GM12878 (cell line): ENCODE measurements at regions not wholly inside any gene's neighbourhood (a gene's known extent, or its start where the extent isn't known, plus 50 kb on each side); places are given as distances from the start of the nearest gene placed in this dataset.

Experiments used
- ATAC-seq: fragments of 200-7000 bp; cut with Tn5 transposase; 3 replicates; pipeline ENCODE4 v1.9.1; 2020; ENCODE audit warnings: mild to moderate bottlenecking, moderate library complexity
- BruUV-seq: library from RNA; stranded (reverse); fragments of 400-500 nt; replicated peaks from 2 replicates; lab custom pipeline; 2021; lab: Mats Ljungman, UMichigan
- CTCF ChIA-PET: fragments of 300-600 bp; sonication (Branson Sonifier 250); formaldehyde crosslinking; extraction: SDS; loops from one replicate; lab custom pipeline; 2021; ENCODE audit warnings: inconsistent platforms; lab: Yijun Ruan, JAX
- POLR2A ChIA-PET: fragments of 350-600 bp; formaldehyde crosslinking; extraction: SDS; loops from one replicate; lab custom pipeline; 2021; ENCODE audit warnings: inconsistent platforms; lab: Charles Lee
- RAD21 ChIA-PET: fragments of 300-600 bp; sonication (Branson Sonifier 250); formaldehyde crosslinking; loops from one replicate; lab custom pipeline; 2023; ENCODE audit warnings: antibody characterized with exemption; ENCODE audit not compliant: unreplicated experiment; lab: Charles Lee
- SMC1A ChIA-PET: fragments of 300-600 bp; sonication (Branson Sonifier 250); formaldehyde crosslinking; loops from one replicate; lab custom pipeline; 2023; ENCODE audit not compliant: unreplicated experiment, uncharacterized antibody; lab: Charles Lee
- DNase-seq: peaks from one replicate; pipeline ENCODE4 v3.0.0-alpha.2; 2011; ENCODE audit warnings: low read depth, low spot score
- FAIRE-seq: peaks from 3 replicates; lab custom pipeline; 2011; peaks lifted over from hg19 to GRCh38; lab: Jason Lieb, UNC
- H2AFZ ChIP-seq: 2 replicates; pipeline ENCODE4 v1.6.0; 2011; ENCODE audit warnings: low read depth, low read length, control low read depth; ENCODE audit not compliant: control insufficient read depth
- H3K27ac ChIP-seq: 2 replicates; pipeline ENCODE4 v1.5.1; 2011; ENCODE audit warnings: control low read depth; ENCODE audit not compliant: control insufficient read depth, insufficient read depth
- H3K27me3 ChIP-seq, 2 experiments: replicated peaks in 1 of 2; 2 replicates each; pipeline versions ENCODE4 v1.6.0 to v1.6.1; 2011; ENCODE audit warnings: low read length in 1 of 2; ENCODE audit not compliant: control insufficient read depth in 2 of 2, insufficient read depth in 2 of 2
- H3K36me3 ChIP-seq, 2 experiments: 2 replicates each; pipeline ENCODE4 v1.5.1; 2011; ENCODE audit warnings: low read length in 1 of 2; ENCODE audit not compliant: control insufficient read depth in 2 of 2, insufficient read depth in 2 of 2
- H3K4me1 ChIP-seq: 2 replicates; pipeline ENCODE4 v1.6.1; 2011; ENCODE audit warnings: mild to moderate bottlenecking, low read length, moderate library complexity, mixed read lengths; ENCODE audit not compliant: control insufficient read depth, insufficient read depth
- H3K4me2 ChIP-seq: 2 replicates; pipeline ENCODE4 v1.6.0; 2011; ENCODE audit warnings: control low read depth; ENCODE audit not compliant: control insufficient read depth, insufficient read depth
- H3K4me3 ChIP-seq: fragments of 200-600 bp; sonication (generic); 2 replicates; pipeline ENCODE4 v1.5.1; 2016
- H3K79me2 ChIP-seq: 2 replicates; pipeline ENCODE4 v1.6.0; 2011; ENCODE audit warnings: low read length; ENCODE audit not compliant: control insufficient read depth, insufficient read depth
- H3K9ac ChIP-seq: 2 replicates; pipeline ENCODE4 v1.8.0; 2011; ENCODE audit warnings: low read length, control low read depth, mixed read lengths; ENCODE audit not compliant: control insufficient read depth, insufficient read depth
- H3K9me3 ChIP-seq: replicated peaks from 3 replicates; pipeline ENCODE4 v1.5.1; 2011; ENCODE audit warnings: mild to moderate bottlenecking, low read length; ENCODE audit not compliant: control insufficient read depth, insufficient read depth
- H4K20me1 ChIP-seq: 2 replicates; pipeline ENCODE4 v1.6.0; 2011; ENCODE audit not compliant: control insufficient read depth, insufficient read depth
- BCLAF1 ChIP-seq: fragments of 450-650 bp; IDR thresholded peaks from 2 replicates; pipeline ENCODE4 v1.6.1; 2017; ENCODE audit warnings: antibody characterized with exemption, mild to moderate bottlenecking, moderate library complexity
- ESRRA ChIP-seq: IDR thresholded peaks from 2 replicates; pipeline ENCODE4 v1.6.1; 2012; ENCODE audit warnings: mild to moderate bottlenecking, low read length, improper control_type of control experiment
- FOS ChIP-seq: IDR thresholded peaks from 3 replicates; pipeline ENCODE4 v1.6.1; 2011; ENCODE audit warnings: borderline replicate concordance; ENCODE audit not compliant: insufficient read length; ENCODE audit errors: extremely low read depth
- HCFC1 ChIP-seq: fragments of 150-350 bp; IDR thresholded peaks from 2 replicates; pipeline ENCODE4 v1.6.1; 2014; ENCODE audit warnings: low read length
- HSF1 ChIP-seq: fragments of 150-350 bp; IDR thresholded peaks from 2 replicates; pipeline ENCODE4 v1.6.1; 2014; ENCODE audit warnings: mild to moderate bottlenecking, low read depth, low read length
- IKZF1 ChIP-seq: fragments of 450-650 bp; conservative IDR thresholded peaks from 2 replicates; pipeline ENCODE4 v1.6.1; 2017; ENCODE audit warnings: antibody characterized with exemption, mild to moderate bottlenecking
- POLR2AphosphoS2 ChIP-seq: IDR thresholded peaks from 2 replicates; pipeline ENCODE4 v1.6.1; 2011; ENCODE audit warnings: low read depth, mild to moderate bottlenecking, low read length, improper control_type of control experiment, moderate library complexity
- RAD21 ChIP-seq: IDR thresholded peaks from 2 replicates; pipeline ENCODE4 v1.6.1; 2011; ENCODE audit warnings: mild to moderate bottlenecking, low read depth, low read length, moderate library complexity; ENCODE audit not compliant: insufficient read depth
- RB1 ChIP-seq: fragments of 450-650 bp; formaldehyde crosslinking; IDR thresholded peaks from 2 replicates; pipeline ENCODE4 v1.6.1; 2017; ENCODE audit warnings: mild to moderate bottlenecking, borderline replicate concordance
- SMAD1 ChIP-seq: fragments of 450-650 bp; IDR thresholded peaks from 2 replicates; pipeline ENCODE4 v1.6.1; 2018; ENCODE audit warnings: mild to moderate bottlenecking, low read depth; ENCODE audit not compliant: partially characterized antibody
- SP1 ChIP-seq: IDR thresholded peaks from one replicate; pipeline ENCODE4 v1.6.1; 2011; ENCODE audit warnings: low read depth, low read length
- TAF1 ChIP-seq: IDR thresholded peaks from 2 replicates; pipeline ENCODE4 v1.6.1; 2011; ENCODE audit warnings: mild to moderate bottlenecking, low read depth, low read length, borderline replicate concordance
- WRNIP1 ChIP-seq: IDR thresholded peaks from 2 replicates; pipeline ENCODE4 v1.6.1; 2011; ENCODE audit warnings: low read depth, low read length, improper control_type of control experiment, borderline replicate concordance
- YBX1 ChIP-seq: fragments of 450-650 bp; IDR thresholded peaks from 2 replicates; pipeline ENCODE4 v1.6.1; 2016; ENCODE audit warnings: antibody characterized with exemption
- ZSCAN29 ChIP-seq: fragments of 450-650 bp; IDR thresholded peaks from 2 replicates; pipeline ENCODE4 v1.6.1; 2017; ENCODE audit warnings: mild to moderate bottlenecking, moderate library complexity
- ZZZ3 ChIP-seq: IDR thresholded peaks from 2 replicates; pipeline ENCODE4 v1.6.1; 2011; ENCODE audit warnings: low read depth; ENCODE audit not compliant: control insufficient read depth, insufficient read length
- WGBS: methylation state at CpG from one replicate; pipeline ENCODE4 v1.1.6; 2016; ENCODE audit warnings: low lambda C conversion rate; ENCODE audit not compliant: insufficient replicate concordance, insufficient coverage; ENCODE audit errors: missing lambda C conversion rate; 5-methylcytosine and 5-hydroxymethylcytosine counted together
- in situ Hi-C: fragments of 300-500 bp; cut with MboI; formaldehyde crosslinking; loops from 9 replicates; pipeline ENCODE4 v1.14.3; 2018; ENCODE audit warnings: mixed read lengths
- intact Hi-C: fragments of 100-400 bp; cut with micrococcal nuclease; formaldehyde crosslinking; loops from one replicate; pipeline ENCODE4 v1.14.2; 2022; ENCODE audit not compliant: unreplicated experiment

GRCh38 chr1:89770391-89770790, 50.4 kb upstream of the LRRC8D start:
- in situ Hi-C loops (no loop called here), intact Hi-C loops (no loop called here)
- ChIA-PET POLR2A (no interaction called here), CTCF (interaction anchor here (0.7 kb wide), 1 partner anchor 11 kb away, joined by 3 read pairs; no protein-coding TSS in a partner anchor), SMC1A (interaction anchor here (0.6 to 18.1 kb wide), 3 partner anchors 8 to 1427 kb away, joined by 3 to 391 read pairs (median 8); partner anchors contain the start of gene LRRC8C), RAD21 (interaction anchor here (16.6 kb wide), 1 partner anchor 138 kb away, joined by 302 read pairs; the partner anchor contains the start of gene LRRC8C)
- no peak for DNase-seq
- no peak overlapping the region for H3K9ac ChIP-seq
- H3K27ac ChIP-seq = no peak overlapping the region
- H3K4me1 ChIP-seq = no peaks in the 10 kb centered on the region
- TF ChIP-seq TAF1 (no peak), HSF1 (no peak), ZSCAN29 (no peak), BCLAF1 (no peak), RAD21 (no peak), IKZF1 (no peak), WRNIP1 (no peak), ZZZ3 (no peak), RB1 (no peak), YBX1 (no peak), SP1 (no peak), FOS (no peak), HCFC1 (no peak), SMAD1 (no peak), ESRRA (no peak), POLR2AphosphoS2 (no peak)
- no peaks in the 10 kb centered on the region for H3K36me3 ChIP-seq
- WGBS = 81% methylated on average over 2 of the region's 2 CpGs
- no peaks in the 10 kb centered on the region for H3K9me3 ChIP-seq
- H3K27me3 ChIP-seq = no peaks in the 10 kb centered on the region; a peak in 1 of 4 replicates
- no TSS peak for BruUV-seq
- no peak overlapping the region for H3K4me2 ChIP-seq
- FAIRE-seq = no peak
- no peak for ATAC-seq
- H4K20me1 ChIP-seq = no peaks in the 10 kb centered on the region
- H2AFZ ChIP-seq = no peak overlapping the region
- H3K79me2 ChIP-seq = no peaks in the 10 kb centered on the region
- H3K4me3 ChIP-seq = no peak overlapping the region
